ENCODE measurements at regions not wholly inside any gene's neighbourhood (a gene's known extent, or its start where the extent isn't known, plus 50 kb on each side); places are given as distances from the start of the nearest gene placed in this dataset.

DNA sequence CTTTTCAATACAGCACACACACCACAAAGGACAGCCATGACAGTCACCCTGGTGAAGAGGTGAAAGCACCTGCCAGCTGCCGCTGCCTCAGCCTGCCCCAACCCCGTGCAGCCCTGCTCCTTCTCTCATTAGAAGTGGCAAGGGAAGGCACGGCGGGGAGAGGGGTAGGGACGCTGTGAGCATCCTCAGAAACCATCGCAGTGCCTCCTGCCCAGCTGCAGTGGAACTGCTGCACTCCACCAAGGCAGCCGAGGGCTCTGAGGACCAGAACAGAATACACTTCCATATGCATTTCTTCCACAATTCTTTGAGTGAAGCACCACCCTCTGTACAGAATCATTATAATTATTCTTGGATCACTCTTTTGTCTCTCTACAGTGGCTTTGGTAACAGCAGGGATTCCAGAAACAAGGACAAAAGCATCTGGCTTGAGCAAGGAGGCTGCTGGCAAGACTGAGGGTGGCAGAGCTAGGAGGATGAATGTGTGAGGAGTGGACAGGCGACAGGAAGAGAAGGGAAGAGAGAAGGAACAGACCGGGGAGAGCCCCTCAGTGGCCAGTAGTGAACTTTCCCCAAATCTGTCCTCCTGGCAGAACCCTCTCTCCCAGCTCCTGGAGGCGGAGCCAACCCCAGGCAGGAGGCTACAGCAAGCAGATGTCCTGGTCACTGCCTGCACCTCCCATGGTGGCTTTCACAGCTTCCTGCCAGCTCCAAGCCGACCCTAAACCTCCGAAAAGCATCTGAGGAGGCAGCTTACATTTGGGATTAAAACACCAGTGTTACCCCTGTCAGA, 73.2 kb downstream of the MTNR1A start:
- no peaks in the 10 kb centered on the region for H3K36me3 ChIP-seq
- H3K4me3 ChIP-seq, result no peak overlapping the region
- TF ChIP-seq, protein P1, sequence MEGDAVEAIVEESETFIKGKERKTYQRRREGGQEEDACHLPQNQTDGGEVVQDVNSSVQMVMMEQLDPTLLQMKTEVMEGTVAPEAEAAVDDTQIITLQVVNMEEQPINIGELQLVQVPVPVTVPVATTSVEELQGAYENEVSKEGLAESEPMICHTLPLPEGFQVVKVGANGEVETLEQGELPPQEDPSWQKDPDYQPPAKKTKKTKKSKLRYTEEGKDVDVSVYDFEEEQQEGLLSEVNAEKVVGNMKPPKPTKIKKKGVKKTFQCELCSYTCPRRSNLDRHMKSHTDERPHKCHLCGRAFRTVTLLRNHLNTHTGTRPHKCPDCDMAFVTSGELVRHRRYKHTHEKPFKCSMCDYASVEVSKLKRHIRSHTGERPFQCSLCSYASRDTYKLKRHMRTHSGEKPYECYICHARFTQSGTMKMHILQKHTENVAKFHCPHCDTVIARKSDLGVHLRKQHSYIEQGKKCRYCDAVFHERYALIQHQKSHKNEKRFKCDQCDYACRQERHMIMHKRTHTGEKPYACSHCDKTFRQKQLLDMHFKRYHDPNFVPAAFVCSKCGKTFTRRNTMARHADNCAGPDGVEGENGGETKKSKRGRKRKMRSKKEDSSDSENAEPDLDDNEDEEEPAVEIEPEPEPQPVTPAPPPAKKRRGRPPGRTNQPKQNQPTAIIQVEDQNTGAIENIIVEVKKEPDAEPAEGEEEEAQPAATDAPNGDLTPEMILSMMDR (IDR thresholded peaks at IDR 0.05), result no peak

DNA sequence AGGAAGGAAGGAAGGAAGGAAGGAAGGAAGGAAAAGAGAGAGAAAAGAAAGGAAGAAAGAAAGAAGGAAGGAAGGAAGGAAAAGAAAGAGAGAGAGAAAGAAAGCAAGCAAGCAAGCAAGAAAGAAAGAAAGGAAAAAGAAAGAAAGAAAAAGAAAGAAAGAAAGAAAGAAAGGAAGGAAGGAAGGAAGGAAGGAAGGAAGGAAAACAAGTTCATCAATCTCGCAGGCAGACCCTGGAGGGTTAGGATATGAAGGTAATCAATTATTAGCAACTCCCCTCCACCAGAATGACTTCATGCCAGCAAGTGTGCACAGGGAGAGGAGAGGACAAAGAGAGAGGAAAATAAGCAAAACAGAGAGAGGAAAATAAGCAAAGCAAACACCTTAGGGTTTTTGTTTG, 80.2 kb downstream of the MTNR1A start:
- ATAC-seq (ENCODE audit: insufficient number of reproducible peaks, low FRiP score, low read depth), result no peak
- Histone ChIP-seq H3K36me3 (no peaks in the 10 kb centered on the region), H3K4me3 (no peak overlapping the region), H3K27me3 (replicated peaks; ENCODE audit: insufficient read depth) (no peaks in the 10 kb centered on the region), H3K9me3 (no peaks in the 10 kb centered on the region), H3K4me1 (ENCODE audit: control insufficient read depth in 1 of 2, low read depth in 2 of 2) (no peaks in the 10 kb centered on the region), H3K27ac (no peak overlapping the region)
- DNase-seq (ENCODE audit: low spot score), result no peak
- TF ChIP-seq, protein P1 (IDR thresholded peaks at IDR 0.05), result no peak

More for the DNA sequence above, 73.2 kb downstream of the MTNR1A start:
- no peak for DNase-seq (ENCODE audit: low spot score)
- Histone ChIP-seq H3K27me3 (replicated peaks; ENCODE audit: insufficient read depth) (no peaks in the 10 kb centered on the region), H3K4me1 (ENCODE audit: control insufficient read depth in 1 of 2, low read depth in 2 of 2) (peaks cover 0 to 7% of the 10 kb centered on the region in 2 donors), H3K9me3 (no peaks in the 10 kb centered on the region), H3K27ac (no peak overlapping the region)
- ATAC-seq (ENCODE audit: insufficient number of reproducible peaks, low FRiP score, low read depth), result no peak

DNA sequence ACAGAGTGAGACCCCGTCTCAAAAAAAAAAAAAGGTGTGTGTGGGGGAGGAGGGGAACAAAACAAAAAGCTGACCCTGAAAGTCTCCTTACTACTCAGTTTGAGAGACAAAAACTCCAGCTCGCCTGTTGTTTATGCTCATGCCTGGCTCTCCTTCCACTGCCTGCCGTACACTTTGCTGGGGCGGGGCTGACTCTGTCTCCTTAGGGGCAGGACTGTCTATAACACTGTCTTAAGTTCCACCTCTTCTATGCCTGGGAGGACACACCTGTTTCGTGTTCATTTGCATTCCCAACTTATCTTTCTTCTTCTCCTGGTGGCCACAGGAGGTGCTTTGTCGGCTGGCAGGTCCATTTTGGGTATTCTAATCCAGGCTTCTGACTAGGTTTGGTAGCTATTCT, 81.4 kb downstream of the MTNR1A start:
- no peak overlapping the region for H3K4me3 ChIP-seq
- no peak overlapping the region for H3K27ac ChIP-seq
- DNase-seq (ENCODE audit: low spot score) (no peak), ATAC-seq (ENCODE audit: insufficient number of reproducible peaks, low FRiP score, low read depth) (no peak)
- no peaks in the 10 kb centered on the region for H3K36me3 ChIP-seq
- TF ChIP-seq, protein P1 (IDR thresholded peaks at IDR 0.05), result no peak
- no peaks in the 10 kb centered on the region for H3K27me3 ChIP-seq (replicated peaks; ENCODE audit: insufficient read depth)
- H3K9me3 ChIP-seq, result no peaks in the 10 kb centered on the region
- H3K4me1 ChIP-seq (ENCODE audit: control insufficient read depth in 1 of 2, low read depth in 2 of 2), result no peaks in the 10 kb centered on the region

DNA sequence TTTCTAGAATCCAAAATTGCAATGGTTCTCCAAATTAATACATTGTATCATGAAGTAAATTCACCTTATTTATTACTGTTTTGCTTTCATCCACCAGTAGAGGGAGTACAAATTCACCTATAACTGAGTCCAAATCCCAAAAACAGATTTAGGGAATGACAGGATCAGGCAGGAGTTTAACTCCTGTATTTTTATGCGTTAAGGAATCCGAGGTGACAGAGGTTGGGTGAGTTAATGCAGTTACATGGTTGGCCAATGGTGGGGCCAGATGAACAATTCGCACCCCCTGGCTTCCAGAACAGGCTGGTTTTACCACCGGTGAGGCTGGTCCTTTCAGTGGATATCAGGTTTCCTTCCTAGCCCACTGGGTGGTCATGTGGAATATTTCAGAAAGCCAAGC, 82.4 kb downstream of the MTNR1A start:
- TF ChIP-seq, protein P1 (IDR thresholded peaks at IDR 0.05), result peak; percentile 54
- Histone ChIP-seq H3K36me3 (no peaks in the 10 kb centered on the region), H3K4me3 (no peak overlapping the region), H3K9me3 (no peaks in the 10 kb centered on the region), H3K4me1 (ENCODE audit: control insufficient read depth in 1 of 2, low read depth in 2 of 2) (no peaks in the 10 kb centered on the region), H3K27me3 (replicated peaks; ENCODE audit: insufficient read depth) (no peaks in the 10 kb centered on the region), H3K27ac (no peak overlapping the region)
- ATAC-seq (ENCODE audit: insufficient number of reproducible peaks, low FRiP score, low read depth) (no peak), DNase-seq (ENCODE audit: low spot score) (no peak)

DNA sequence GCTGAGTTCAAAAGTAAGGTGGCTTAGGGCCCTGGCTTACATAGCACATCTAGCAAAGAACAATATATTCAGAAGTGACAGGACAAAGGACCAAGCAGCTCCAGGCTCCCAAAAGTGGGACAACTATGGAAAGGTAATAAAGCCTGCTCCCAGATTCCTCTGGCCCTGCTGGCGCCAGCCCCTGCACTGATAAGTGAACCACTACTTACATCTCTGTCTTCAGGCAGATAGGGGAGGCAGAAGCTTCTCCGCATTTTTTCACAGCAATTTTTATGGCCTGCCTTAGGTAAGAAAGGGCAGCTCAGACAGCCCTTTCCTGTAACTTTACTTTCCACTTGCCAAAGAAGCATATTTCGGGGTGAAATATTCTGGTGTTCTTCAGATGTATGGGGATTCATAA, 83.9 kb downstream of the MTNR1A start:
- DNase-seq (ENCODE audit: low spot score) (no peak), ATAC-seq (ENCODE audit: insufficient number of reproducible peaks, low FRiP score, low read depth) (no peak)
- H3K4me1 ChIP-seq (ENCODE audit: control insufficient read depth in 1 of 2, low read depth in 2 of 2), result no peaks in the 10 kb centered on the region
- H3K27ac ChIP-seq, result no peak overlapping the region
- H3K9me3 ChIP-seq, result no peaks in the 10 kb centered on the region
- no peaks in the 10 kb centered on the region for H3K36me3 ChIP-seq
- no peak overlapping the region for H3K4me3 ChIP-seq
- H3K27me3 ChIP-seq (replicated peaks; ENCODE audit: insufficient read depth), result no peaks in the 10 kb centered on the region
- TF ChIP-seq, protein P1 (IDR thresholded peaks at IDR 0.05), result no peak

Measured in thoracic aorta (tissue), 2 donors.